ENCODE measurements at regions not wholly inside any gene's neighbourhood (a gene's known extent, or its start where the extent isn't known, plus 50 kb on each side); places are given as distances from the start of the nearest gene placed in this dataset.

GRCh38 chr4:130449741-130450140, 1353.8 kb downstream of the C4orf33 start:
- no peak for ATAC-seq
- TF ChIP-seq ZNF70 (CRISPR knock-in tag; IDR thresholded peaks at IDR 0.05): no peak
- no peak for TF ChIP-seq PATZ1 (CRISPR knock-in tag; IDR thresholded peaks at IDR 0.05; ENCODE audit: borderline replicate concordance)
- TF ChIP-seq ZNF565 (CRISPR knock-in tag; conservative IDR thresholded peaks at IDR 0.05; ENCODE audit: low read depth): no peak
- TF ChIP-seq ZFP3 (CRISPR knock-in tag; IDR thresholded peaks at IDR 0.05): no peak
- no peak for TF ChIP-seq TSHZ2 (CRISPR knock-in tag; IDR thresholded peaks at IDR 0.05)
- no peak for TF ChIP-seq ZNF8 (CRISPR knock-in tag; IDR thresholded peaks at IDR 0.05)
- TF ChIP-seq CSDC2 (CRISPR knock-in tag; IDR thresholded peaks at IDR 0.05): no peak
- TF ChIP-seq ARNTL (CRISPR knock-in tag; IDR thresholded peaks at IDR 0.05; ENCODE audit: borderline replicate concordance, low read depth): no peak
- no peak for TF ChIP-seq RARB (CRISPR knock-in tag; IDR thresholded peaks at IDR 0.05)
- TF ChIP-seq CSRNP3 (CRISPR knock-in tag; IDR thresholded peaks at IDR 0.05): no peak
- TF ChIP-seq PPARA (CRISPR knock-in tag; IDR thresholded peaks at IDR 0.05; ENCODE audit: borderline replicate concordance): no peak
- no peak for TF ChIP-seq TCF4 (CRISPR knock-in tag; IDR thresholded peaks at IDR 0.05; ENCODE audit: borderline replicate concordance)
- TF ChIP-seq ZC3H10 (CRISPR knock-in tag; IDR thresholded peaks at IDR 0.05): no peak
- TF ChIP-seq BACH2 (CRISPR knock-in tag; IDR thresholded peaks at IDR 0.05; ENCODE audit: borderline replicate concordance): no peak
- no peak for TF ChIP-seq SNAI2 (CRISPR knock-in tag; IDR thresholded peaks at IDR 0.05)
- no peak for TF ChIP-seq ZFP30 (CRISPR knock-in tag; IDR thresholded peaks at IDR 0.05)
- TF ChIP-seq, protein P1, sequence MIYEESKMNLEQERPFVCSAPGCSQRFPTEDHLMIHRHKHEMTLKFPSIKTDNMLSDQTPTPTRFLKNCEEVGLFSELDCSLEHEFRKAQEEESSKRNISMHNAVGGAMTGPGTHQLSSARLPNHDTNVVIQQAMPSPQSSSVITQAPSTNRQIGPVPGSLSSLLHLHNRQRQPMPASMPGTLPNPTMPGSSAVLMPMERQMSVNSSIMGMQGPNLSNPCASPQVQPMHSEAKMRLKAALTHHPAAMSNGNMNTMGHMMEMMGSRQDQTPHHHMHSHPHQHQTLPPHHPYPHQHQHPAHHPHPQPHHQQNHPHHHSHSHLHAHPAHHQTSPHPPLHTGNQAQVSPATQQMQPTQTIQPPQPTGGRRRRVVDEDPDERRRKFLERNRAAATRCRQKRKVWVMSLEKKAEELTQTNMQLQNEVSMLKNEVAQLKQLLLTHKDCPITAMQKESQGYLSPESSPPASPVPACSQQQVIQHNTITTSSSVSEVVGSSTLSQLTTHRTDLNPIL (CRISPR knock-in tag; IDR thresholded peaks at IDR 0.05; ENCODE audit: low read depth): no peak

DNA sequence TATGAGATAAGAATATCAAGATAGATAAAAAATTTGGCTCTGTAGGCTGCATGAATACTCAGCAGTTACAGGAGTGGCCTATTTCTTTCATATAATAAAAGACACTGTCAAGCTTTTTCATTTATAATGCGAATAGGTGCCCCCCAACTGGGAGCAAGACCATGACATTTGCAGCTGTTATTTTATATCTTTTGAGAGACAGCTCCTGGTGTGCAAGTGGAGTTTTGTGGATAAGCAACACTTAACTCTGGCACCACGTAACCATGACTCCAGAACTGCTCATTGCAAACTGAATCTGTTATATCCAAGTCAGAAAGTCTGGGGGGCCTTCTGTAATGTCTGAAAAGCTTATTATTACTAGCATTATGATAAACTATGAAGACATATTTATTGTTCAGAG, 1372.4 kb downstream of the C4orf33 start:
- ATAC-seq: no peak
- no peak for TF ChIP-seq BACH2 (CRISPR knock-in tag; IDR thresholded peaks at IDR 0.05; ENCODE audit: borderline replicate concordance)
- no peak for TF ChIP-seq ESRRG (CRISPR knock-in tag; IDR thresholded peaks at IDR 0.05)
- no peak for TF ChIP-seq TSHZ2 (CRISPR knock-in tag; IDR thresholded peaks at IDR 0.05)
- TF ChIP-seq CSRNP3 (CRISPR knock-in tag; IDR thresholded peaks at IDR 0.05): no peak
- TF ChIP-seq TOX (CRISPR knock-in tag; IDR thresholded peaks at IDR 0.05; ENCODE audit: borderline replicate concordance): no peak
- no peak for TF ChIP-seq ARNTL (CRISPR knock-in tag; IDR thresholded peaks at IDR 0.05; ENCODE audit: borderline replicate concordance, low read depth)
- no peak for TF ChIP-seq CSDC2 (CRISPR knock-in tag; IDR thresholded peaks at IDR 0.05)
- no peak for TF ChIP-seq RARB (CRISPR knock-in tag; IDR thresholded peaks at IDR 0.05)
- no peak for TF ChIP-seq POU6F1 (CRISPR knock-in tag; IDR thresholded peaks at IDR 0.05; ENCODE audit: borderline replicate concordance, low read depth)
- no peak for TF ChIP-seq TCF4 (CRISPR knock-in tag; IDR thresholded peaks at IDR 0.05; ENCODE audit: borderline replicate concordance)
- TF ChIP-seq OSR1 (CRISPR knock-in tag; IDR thresholded peaks at IDR 0.05): no peak
- TF ChIP-seq, protein P1 (CRISPR knock-in tag; IDR thresholded peaks at IDR 0.05; ENCODE audit: low read depth): no peak
- TF ChIP-seq GLIS3 (CRISPR knock-in tag; IDR thresholded peaks at IDR 0.05): no peak
- TF ChIP-seq ISL1 (CRISPR knock-in tag; IDR thresholded peaks at IDR 0.05): no peak
- TF ChIP-seq ZC3H10 (CRISPR knock-in tag; IDR thresholded peaks at IDR 0.05): no peak
- TF ChIP-seq ZNF8 (CRISPR knock-in tag; IDR thresholded peaks at IDR 0.05): no peak
